Activated CD4-positive, alpha-beta T cell treated with anti-CD3 and anti-CD28 coated beads for 24 hours (primary cell): ENCODE measurements at regions not wholly inside any gene's neighbourhood (a gene's known extent, or its start where the extent isn't known, plus 50 kb on each side); places are given as distances from the start of the nearest gene placed in this dataset.

Source experiments
- DNase-seq, 2 donors: peaks; one replicate each; pipeline ENCODE4 v3.0.0-alpha.2; 2020; ENCODE audit warnings: low read depth in 2 of 2

GRCh38 chr10:15462253-15462897, 91.3 kb upstream of the FAM171A1 start:
- DNase-seq, result no peak

- no peak for DNase-seq
Measured at GRCh38 chr10:15461353-15462108, 90.4 kb upstream of the FAM171A1 start.

GRCh38 chr10:15460661-15461060, 89.6 kb upstream of the FAM171A1 start:
- no peak for DNase-seq

- no peak for DNase-seq
Measured at GRCh38 chr10:15459218-15459617, 88.1 kb upstream of the FAM171A1 start.

DNA sequence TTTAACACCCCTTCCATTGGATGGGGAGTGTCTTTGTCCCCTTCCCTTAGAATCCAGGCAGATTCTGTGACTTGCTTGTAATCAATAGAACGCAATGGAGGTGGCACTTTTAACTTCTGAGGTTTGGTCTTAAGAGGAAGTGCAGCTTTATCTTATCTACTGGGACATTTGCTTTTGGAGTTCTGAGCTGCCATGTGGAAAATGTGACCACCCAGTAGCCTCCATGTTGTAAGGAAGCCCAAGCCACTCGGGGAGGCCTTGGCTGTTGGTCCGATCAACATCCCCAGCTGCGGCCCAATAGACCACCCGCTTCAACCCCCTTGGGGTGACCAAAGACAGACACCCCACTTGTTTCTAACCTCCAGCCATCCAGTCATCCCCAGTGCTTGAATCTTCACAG, 86.3 kb upstream of the FAM171A1 start:
- DNase-seq, result no peak

GRCh38 chr10:15455456-15455855, 84.4 kb upstream of the FAM171A1 start:
- DNase-seq, result no peak

DNA sequence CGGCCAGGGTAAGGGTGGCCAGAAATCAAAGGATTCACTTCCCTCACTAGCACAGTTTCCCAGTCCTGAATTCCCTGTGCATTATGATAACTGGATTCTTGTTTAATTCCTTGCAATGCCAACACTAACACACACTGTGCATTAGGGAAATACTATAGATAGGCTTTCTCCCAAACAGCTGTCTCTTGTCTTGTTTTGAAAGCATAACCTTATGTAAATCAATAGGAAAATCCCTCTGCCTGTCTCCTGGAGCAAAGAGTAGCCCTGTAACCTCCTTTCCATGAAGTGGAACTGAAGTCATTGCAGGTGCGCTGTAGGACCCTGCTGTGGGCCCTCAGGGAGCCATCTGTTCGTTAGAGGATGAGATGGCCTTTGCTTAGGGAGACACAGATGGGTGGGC, 82.8 kb upstream of the FAM171A1 start:
- no peak for DNase-seq

DNA sequence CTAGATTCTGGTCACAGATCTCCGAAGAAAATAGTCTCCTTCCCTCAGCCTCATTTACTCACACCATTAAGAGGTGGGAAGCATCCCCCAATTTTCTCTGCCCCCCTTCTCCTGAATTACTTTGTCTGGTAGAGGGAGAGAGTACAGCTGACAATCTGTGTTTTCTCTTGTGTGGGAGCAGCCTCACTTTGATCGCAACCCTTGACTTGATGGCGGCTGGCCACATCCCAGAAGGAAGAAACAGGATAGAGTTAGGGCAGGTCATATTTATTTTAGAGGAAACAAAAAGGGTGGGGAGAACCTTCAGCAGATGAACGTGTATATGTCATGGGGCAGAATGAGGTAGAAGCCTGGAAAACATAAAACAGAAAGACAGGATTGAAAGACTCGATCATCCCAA, 82.4 kb upstream of the FAM171A1 start:
- DNase-seq, result no peak

- no peak for DNase-seq
Measured at GRCh38 chr10:15452545-15452944, 81.5 kb upstream of the FAM171A1 start.

DNA sequence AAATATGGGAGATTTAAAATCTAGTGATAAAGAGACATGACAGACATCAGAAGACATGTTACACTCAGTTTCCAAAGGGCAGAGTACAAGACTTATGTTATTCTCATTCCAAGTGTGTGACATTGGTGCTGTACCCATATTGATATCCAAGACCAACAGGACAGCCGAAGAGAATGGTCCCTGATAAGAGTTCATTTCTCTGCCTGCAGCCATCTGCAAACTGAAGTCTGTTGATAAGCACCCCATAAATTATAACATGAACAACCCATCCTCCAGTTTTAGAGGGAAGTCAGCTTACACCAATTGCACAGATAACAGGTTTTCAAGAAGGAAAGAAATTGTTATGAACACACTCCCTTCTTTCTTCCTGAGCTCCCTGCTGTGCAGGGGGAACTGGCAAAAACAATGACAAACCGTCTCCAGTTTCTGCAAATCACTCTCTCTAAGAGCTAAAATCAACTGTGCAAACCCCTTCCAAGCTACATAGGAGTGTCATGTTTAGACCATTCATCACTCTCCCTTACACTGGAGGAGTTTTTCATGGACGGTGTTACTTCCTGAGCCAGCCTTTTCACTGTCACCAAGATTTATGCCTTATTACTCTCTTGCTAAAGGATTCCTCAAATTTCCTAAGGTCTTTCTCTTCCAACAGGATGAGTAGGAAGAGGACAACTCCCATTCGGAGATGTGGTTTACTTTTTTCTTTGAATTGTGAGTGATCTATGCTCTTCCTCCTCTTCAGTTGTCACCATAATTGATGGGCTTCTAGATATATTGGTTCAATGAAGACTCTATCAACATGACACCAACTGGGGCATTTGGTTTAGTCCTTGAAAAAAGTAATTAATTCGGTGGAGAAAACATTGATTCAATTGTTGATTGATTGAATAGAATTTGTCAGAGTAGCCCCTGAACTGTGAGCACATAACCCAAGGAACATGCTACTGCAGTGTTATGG, 80.3 kb upstream of the FAM171A1 start:
- no peak for DNase-seq

DNA sequence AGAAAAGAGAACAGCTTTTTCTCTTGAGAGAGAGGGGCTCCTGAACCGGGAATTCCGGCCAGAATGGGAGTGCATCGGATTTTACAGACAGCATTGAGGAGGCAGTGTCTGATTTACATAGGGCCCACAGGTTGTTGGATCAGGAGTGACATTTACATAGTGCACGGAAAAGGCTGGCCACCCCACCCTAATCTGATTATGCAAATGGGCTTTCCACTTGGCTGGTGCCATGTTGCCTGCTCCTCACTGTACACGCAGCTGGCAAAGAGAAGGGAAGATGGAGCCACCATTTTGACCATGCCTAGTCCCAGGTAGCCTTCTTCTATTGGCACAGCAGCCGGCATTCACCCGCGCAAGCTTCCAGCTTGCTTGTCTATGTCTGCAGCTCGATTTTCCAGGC, 77.5 kb upstream of the FAM171A1 start:
- DNase-seq, result no peak

DNA sequence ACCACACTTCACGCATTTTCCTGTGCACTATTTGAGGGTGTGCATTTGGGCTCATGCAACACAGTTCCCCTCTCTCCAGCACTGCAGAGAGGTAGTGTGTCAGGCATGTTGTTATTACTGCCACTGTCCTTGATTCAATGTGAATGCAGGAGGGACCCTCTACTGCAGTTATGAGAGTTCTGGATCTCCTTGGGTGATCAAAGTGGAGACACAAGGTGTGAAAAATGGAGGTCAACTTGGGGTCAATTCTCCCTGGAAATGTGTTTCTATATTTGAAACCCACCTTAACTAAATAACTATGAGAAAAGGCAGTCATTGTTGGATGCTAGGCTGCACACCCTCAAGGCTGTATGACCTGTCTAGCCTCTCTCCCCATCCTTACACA, 73.9 kb upstream of the FAM171A1 start:
- DNase-seq, result no peak

GRCh38 chr10:15444105-15445005, 73.3 kb upstream of the FAM171A1 start:
- no peak for DNase-seq

GRCh38 chr10:15442056-15442455, 71.0 kb upstream of the FAM171A1 start:
- no peak for DNase-seq

DNA sequence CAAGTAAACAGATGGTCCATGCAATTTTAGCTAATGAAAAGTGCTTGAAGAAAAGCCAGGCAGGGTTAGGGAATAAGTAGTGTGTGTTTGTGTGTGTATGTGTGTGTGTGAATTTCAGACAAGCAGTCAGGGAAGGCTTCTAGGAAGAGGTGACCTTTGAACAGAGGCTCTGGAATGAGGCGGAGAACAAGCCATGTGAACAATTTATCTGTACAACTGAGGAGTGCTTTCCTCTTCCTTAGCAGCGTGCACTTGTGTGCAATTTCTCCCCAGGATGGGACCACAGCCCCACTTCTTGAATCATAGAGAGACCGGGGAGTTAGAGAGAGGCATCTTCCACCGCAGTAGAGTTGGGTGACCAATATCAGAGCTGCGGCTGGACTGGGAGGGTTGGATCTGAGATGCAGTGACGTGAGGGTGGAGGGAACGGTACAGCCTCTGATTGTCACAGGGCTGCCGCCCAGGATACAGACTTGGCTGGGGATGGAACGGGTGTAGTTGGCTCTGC, 69.2 kb upstream of the FAM171A1 start:
- DNase-seq, result no peak

DNA sequence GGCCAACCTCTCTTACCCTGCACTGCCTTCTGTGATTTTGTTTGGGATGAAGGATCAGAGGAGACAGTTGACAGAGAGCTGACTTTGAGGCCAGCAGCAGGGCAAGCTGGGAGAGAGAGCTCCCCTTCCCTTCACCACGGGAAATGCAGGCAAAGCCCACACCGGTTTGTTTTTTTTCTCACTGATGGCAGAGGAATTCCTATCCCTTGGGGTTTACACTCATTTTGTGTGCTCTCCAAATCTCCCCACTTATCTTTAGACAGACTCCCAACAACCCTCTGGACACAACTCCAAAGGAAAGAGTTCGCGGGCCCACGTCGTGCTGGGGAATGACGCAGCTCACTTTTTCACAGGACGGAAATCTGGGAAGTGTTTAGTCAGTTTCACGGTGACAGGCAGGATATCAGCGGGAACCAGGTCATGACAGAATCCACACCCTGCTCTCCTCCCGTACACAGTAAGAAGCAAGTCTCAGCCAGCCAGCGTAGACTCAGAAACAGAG, 68.3 kb upstream of the FAM171A1 start:
- DNase-seq, result no peak

DNA sequence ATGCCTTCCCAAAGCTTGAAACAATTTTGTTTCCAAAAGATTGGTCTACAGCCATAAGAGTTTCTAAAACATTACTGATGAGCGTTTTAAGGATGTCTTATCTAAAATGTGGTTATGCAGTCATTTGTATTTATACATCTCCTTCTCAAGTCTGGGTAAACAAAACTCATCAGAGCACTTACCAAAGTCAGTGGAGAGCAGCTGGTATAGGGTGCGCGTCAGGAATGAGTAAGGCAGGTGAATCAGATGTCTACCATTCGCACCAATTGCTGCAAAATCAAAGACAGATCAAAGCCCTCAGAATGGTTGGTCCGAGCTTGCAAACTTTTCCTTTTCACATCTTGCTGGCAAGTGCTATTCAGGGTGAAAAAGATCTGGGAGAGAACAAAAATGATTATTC, 65.6 kb upstream of the FAM171A1 start:
- no peak for DNase-seq

GRCh38 chr10:15433850-15434537, 62.9 kb upstream of the FAM171A1 start:
- DNase-seq, result peak in 1 of 2 donors; percentile 20

- DNase-seq, result no peak
Measured at GRCh38 chr10:15432266-15432665, 61.2 kb upstream of the FAM171A1 start.
